SIG-M5 treated with dmso at 0.1 percent for 504 hours (cell line): ENCODE measurements at regions not wholly inside any gene's neighbourhood (a gene's known extent, or its start where the extent isn't known, plus 50 kb on each side); places are given as distances from the start of the nearest gene placed in this dataset.

Experiments
- DNase-seq: peaks from one replicate; lab custom pipeline; 2025; ENCODE audit not compliant: unreplicated experiment; lab: John Stamatoyannopoulos, UW

- DNase-seq, result no peak
Observed at GRCh38 chr3:117736846-117737245, 1027.3 kb downstream of the TUSC7 start.

- no peak for DNase-seq
Observed at GRCh38 chr3:117743993-117744392, 1034.4 kb downstream of the TUSC7 start.

- DNase-seq, result no peak
Observed at GRCh38 chr3:117744935-117745334, 1035.4 kb downstream of the TUSC7 start.

GRCh38 chr3:117745516-117745915, 1035.9 kb downstream of the TUSC7 start:
- no peak for DNase-seq

- DNase-seq, result no peak
Observed at GRCh38 chr3:117746066-117746465, 1036.5 kb downstream of the TUSC7 start.

GRCh38 chr3:117748131-117748530, 1038.6 kb downstream of the TUSC7 start:
- no peak for DNase-seq

- no peak for DNase-seq
Observed at GRCh38 chr3:117750674-117751269, 1041.2 kb downstream of the TUSC7 start.

- no peak for DNase-seq
Observed at GRCh38 chr3:117751651-117752050, 1042.1 kb downstream of the TUSC7 start.

GRCh38 chr3:117752984-117753717, 1043.6 kb downstream of the TUSC7 start:
- DNase-seq, result no peak

- no peak for DNase-seq
Observed at GRCh38 chr3:117754058-117754457, 1044.5 kb downstream of the TUSC7 start.

- DNase-seq, result no peak
Observed at GRCh38 chr3:117754841-117755240, 1045.3 kb downstream of the TUSC7 start.

- DNase-seq, result no peak
Observed at GRCh38 chr3:117756563-117756962, 1047.0 kb downstream of the TUSC7 start.

- no peak for DNase-seq
Observed at GRCh38 chr3:117761703-117762620, 1052.4 kb downstream of the TUSC7 start.

- DNase-seq, result no peak
Observed at GRCh38 chr3:117762621-117763037, 1053.0 kb downstream of the TUSC7 start.

GRCh38 chr3:117763561-117763960, 1054.0 kb downstream of the TUSC7 start:
- no peak for DNase-seq

GRCh38 chr3:117768581-117768980, 1059.0 kb downstream of the TUSC7 start:
- no peak for DNase-seq

GRCh38 chr3:117774130-117774529, 1064.6 kb downstream of the TUSC7 start:
- DNase-seq, result no peak

GRCh38 chr3:117786349-117786748, 1076.8 kb downstream of the TUSC7 start:
- DNase-seq, result no peak

GRCh38 chr3:117788061-117788460, 1078.5 kb downstream of the TUSC7 start:
- no peak for DNase-seq

GRCh38 chr3:117788506-117788905, 1078.9 kb downstream of the TUSC7 start:
- no peak for DNase-seq

- DNase-seq, result no peak
Observed at GRCh38 chr3:117790235-117790987, 1080.8 kb downstream of the TUSC7 start.
